ENCODE measurements at regions not wholly inside any gene's neighbourhood (a gene's known extent, or its start where the extent isn't known, plus 50 kb on each side); places are given as distances from the start of the nearest gene placed in this dataset.

DNA sequence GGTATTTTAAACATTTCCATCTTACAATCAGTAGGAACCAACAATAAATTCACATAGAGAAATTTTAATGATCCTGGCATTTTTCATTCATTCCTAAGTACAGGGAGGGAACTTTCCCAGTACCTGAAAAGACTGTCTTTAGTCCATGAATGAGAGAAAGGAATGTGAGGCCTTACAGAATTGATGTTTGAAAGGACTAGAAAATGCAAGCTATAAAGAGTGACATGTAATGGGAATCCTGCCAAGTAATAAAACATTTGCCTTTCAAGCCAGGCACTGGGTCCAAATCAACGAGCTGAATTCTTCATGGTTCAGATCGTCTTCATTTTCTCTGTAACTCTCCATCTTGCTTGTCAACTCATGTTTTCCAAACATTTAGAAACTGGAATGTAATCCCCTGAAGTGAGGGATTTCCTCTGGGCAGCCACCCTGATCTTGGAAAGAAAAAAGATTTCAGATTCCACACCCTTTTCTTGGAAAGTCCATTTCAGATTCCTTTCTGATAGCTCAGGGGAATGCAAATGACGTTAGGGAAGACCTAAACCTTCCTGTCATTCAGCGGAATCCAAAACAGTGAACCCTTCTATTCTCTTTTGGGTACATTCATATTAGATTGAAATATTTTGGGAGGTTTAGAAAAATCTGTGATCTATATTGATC is 315.8 kb downstream of the SH3GL2 start:
- DNase-seq = no peak

DNA sequence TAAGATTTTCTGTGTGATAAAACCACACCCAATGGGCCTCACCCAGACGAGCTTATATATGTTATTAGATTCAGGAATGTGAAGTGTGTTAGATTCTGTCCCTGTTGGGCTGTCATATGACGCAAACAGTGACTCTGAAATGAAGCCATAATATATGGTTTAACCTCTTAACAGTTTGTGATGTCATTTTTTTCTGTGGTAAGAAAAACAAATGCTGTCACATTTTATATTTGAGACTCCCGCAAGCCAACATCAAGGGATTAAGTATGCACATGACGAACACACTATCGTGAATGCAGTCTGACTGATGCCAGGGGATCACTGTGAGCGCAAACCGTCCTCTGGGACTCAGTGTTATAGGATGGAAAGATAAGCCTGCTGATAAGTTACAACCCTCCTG is 321.7 kb downstream of the SH3GL2 start:
- no peak for DNase-seq

DNA sequence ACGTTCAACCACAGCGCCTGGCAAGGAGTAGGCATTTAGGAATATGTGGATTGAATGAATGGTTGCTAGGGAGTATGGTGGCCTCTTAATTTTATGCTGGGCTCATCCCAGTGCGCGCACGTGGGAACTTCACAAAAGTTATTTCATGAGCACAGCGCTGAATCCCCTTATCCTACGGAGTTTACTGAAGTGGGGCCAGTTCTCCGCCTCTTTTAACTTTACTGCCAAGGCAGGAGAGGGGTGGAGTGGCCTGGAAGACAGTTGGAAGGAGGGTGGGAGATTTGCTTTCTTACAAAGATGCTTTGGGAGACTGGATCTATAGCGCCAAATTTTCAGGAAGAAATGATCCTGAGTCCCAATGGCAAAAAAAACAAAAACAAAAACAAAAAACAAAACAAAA is 326.5 kb downstream of the SH3GL2 start:
- DNase-seq = no peak

DNA sequence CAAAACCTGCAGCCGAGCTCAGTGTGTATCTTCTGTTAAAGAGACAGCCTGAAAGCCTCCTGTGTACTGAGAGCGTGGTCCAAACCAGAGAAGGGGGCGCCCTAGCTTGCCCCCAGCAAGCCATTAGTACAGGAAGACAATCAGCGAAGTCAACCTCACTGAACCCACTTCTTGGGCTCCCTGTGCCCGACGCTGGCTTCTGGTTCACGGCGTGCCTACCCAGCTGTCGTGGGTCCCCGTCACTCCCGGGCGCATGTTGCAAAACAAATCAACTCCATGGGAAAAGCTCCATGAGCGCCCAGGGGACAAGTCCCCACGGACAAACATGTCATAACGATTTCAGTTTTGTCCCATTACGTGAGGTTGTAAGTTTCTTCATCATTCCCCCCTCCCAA is 326.9 kb downstream of the SH3GL2 start:
- DNase-seq = no peak

DNA sequence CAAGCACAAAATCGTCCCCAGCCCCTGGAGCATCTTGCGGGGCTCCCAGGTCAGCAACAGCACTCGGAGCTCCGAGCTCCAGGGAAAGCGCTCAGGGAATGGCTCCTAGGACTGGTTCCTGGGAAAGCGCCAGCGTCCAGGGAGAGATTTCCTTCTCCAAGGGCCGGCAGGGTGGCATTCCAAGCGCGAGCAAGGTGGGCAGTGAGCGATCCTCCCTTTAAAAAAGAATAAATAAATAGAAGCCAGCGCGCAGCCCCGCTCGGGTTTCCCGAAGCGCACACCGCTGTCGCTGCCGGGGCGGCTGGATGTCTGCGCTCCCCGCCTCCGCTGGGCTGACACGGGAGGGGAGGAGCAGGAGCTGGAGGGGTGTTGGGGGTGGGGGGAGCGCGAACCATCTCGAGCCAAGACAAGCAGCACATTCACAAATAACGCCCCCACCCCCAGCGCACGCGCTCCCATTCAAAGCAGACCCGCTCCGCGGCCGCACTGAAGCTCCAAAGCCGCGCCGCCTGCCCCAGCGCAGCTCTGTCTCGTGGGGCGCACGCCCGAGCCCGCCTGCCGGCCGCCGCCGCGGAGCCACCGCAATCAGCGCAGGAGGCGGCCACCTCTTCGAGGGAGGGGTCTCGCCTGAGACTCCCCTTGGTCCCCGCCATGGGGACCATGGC is 327.4 kb downstream of the SH3GL2 start:
- DNase-seq = no peak

DNA sequence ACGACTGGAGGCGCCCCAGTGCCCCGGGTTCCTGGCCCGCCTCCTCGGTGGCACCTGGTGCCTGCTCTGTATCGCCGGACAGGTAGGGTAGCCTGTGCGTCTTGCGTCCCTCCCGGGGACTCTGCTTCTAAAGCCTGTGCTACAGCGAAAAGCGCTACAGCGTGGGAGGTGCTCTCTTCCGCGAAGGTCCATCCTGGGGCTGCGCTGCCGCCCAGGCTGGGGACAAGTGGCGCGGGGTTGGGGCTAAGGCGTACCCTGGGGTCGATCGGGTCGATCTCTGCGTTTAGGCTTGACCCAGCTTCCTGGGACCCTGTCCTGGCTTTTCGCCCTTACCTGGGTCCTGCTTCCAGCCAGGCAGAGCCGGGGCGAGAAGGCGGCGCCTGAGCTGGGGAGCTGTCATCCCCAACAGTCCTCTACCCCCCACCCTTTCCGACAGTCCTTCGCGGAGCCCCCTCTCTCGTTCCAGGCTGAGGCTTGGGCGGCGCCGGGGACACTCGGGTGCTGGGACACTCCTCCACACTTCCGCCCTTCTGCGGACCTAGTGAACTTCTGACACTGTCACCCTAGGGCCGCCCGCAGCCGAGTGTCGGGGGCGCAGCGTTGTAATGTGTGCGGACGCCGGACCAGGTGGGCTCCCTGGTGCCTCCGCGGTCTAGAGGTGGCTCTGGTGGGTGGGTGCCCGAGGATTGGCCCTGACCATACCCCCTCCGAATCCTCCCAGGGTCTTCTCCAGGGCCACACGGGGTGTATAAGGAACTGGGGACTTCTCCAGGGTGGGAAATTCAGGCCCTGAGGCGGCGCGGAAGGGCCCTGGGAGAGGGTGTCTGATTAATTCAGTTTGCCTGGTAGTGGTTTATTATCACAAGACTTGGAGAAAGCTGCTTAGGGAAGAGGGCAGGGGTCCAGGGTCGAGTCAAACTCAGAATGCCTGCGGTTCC is 328.2 kb downstream of the SH3GL2 start:
- no peak for DNase-seq

DNA sequence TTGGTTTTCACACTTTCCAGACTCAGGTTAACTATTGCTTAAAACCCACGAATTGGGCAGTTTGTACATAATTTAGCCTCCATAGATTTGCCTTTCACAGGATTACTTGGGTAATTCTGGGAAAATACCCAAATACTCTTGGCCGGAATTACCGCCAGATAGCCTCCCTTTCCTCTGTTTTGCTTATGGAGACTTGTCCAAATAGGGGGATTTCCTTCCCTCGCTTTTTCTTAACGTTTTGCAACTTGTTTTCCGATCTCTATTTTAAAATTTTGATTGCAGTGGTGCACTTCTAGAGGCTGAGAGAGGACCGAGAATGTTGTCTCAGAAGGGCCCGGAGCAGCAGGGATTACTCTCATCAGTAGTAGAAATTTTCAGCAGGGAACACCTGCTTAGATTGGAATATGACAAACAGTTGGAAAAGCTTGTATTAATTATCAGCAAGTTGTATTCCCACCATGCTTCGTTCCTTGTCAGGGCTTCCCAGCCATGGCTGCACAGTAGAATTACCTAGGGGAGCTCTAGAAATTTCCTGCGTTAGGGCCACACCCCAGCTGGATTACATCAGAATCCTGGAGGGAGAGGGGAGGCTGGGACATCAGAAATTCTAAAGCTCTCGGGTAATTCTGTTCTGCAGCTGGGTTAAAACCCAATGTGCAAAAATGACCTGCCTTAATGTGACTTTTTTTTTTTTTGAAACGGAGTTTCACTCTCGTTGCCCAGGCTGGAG is 329.1 kb downstream of the SH3GL2 start:
- DNase-seq = no peak

DNA sequence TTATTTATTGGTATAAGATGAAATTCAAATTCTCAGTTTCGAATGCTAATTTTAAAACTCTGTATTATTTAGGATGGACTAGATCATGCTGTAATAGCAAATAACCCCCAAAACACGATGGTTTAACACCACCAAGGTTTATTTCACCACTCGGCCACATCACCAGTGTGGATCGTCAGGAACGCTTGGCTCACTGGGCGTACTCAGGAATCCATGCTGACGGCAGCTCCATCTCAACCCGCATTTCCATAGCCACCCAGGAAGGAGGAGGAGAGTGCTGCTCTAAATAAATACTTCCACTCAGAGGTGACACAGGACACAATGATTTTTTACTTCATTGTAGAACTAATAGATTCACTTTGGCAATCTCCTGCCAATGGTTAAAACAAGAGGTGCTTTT is 347.4 kb downstream of the SH3GL2 start:
- DNase-seq = no peak

DNA sequence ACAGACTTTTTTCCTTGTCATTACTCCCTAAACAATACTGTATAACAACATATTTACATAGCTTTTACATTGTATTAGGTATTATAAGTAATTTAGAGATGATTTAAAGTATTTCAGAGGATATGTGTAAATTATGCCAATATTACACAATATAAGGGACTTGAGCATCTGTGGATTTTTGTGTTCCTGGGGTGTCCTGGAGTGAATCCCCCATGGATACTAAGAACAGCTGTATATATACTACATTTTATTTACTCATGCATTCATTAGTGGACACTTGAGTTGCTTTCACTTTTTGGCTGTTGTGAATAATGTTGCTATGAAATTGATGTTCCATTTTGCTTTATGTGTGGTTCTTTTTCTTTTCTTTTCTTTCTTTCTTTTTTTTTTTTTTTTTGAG is 348.8 kb downstream of the SH3GL2 start:
- no peak for DNase-seq

DNA sequence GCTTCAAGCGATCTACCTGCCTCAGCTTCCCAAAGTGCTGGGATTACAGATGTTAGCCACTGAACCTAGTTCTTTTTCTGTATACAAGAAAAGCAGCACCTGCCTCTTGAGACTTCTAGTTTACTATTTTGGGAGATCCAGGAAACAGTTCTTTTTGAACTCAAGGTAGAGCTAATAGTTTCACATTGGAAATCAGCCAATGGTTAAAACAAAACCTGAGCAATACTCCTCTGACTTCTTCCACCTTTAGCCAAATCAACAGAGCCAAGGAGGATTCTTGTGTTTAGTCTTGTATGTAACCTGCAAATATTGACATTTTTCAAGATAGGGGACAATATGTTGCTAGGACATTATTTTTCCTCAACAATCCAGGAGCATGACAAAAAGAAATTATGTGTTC is 349.4 kb downstream of the SH3GL2 start:
- DNase-seq = no peak

DNA sequence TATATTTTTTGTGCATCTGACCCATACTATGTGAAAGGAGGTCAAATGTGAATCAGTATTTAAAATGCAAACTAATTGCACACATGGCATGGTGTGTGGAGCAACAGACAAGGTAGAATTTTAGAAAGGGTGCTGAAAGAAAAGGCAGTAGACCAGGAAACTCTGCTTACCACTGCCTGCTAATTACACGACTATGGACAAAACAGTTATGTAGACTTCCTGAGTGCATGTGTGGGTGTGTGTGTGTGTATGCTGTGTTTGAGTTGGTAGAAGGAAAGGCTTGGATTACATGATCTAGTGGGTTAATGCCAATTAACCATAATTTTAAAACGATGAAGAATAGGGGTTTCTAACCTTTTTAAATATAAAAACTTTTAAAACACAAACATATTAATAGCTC is 349.9 kb downstream of the SH3GL2 start:
- DNase-seq = no peak

DNA sequence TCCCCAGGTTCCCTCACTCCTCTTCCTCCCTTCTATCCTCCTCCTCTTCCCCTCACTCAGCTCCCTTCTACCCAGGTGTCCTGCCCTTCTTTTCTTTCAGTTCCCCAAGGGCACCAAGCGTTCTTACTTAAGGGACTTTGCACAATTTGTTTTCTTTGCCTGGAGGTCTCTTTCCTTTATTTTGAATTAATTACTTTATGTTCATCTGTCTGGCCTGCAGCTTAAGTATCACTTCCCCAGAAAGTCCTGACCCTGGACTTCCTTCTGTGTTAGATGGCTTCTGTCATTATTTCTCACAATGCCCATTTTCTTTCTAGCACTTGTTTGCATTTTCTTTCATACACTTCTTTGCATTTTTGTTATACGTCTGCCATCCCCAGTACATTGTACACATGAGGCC is 350.6 kb downstream of the SH3GL2 start:
- no peak for DNase-seq

DNA sequence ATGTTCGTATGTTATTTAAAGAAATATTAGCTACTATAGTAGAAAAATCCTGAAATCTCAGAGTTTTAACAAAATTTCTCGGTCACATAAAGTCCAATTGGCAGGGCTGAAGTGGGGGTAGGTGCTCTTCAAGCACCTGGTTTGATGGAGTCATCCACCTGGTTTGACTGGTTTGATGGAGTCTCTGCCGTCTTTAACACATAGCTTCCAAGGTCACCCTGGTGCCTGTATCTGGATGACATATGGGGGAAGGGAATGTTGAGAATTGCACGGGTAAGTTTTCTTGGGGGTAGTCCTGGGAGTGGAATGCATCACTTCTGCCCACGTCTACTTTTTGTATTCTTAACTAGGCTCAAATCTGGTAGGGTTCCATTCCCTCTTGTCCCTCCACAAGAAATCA is 351.2 kb downstream of the SH3GL2 start:
- no peak for DNase-seq

DNA sequence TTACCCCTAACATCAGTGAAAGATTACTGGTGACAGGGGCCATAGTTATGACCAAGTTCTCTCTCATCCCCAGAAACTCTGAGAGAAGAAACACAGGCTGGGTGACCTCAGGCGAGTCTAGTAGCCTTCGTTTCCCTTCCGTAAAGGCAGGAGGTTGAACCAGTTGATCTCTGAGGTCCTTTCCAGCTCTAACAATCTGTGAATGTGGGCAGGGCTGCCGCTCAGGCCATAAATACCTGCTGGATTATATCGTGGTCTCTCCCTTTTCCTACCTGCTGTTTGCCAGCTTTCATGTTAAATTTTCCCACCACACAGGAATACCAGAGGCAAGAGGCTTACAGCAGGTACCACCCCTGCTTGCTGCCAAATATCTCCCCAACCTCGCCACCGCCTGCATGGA is 357.5 kb downstream of the SH3GL2 start:
- DNase-seq = no peak

DNA sequence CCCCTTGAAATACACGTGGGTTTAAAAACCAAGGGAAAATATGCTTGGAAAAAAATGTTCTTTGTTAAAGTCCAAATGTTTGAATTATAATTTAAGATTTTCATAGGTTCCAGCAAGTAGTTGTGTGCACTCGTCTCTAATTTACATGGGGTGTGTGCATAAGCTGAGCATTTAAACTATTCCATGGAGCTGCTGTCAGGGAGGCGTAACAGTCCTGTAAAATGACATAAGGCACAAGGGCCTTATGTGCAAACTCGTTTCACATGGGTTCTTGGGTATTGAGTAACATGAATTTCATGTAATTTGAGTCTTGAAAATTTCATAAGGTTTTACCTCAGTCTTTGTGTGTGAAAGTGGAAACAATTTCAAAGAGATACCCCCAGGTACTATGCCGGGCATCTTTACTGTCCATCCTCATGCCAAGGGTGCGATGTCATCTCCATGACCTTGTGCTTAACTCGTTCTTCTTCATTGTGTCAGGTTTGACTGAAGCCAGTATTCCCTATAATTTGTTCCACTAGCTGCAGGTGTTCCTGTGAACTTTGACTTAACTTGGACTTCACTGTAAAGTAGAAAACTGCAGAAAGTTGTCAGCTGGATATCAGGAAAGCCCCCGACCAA is 359.3 kb downstream of the SH3GL2 start:
- DNase-seq = no peak

DNA sequence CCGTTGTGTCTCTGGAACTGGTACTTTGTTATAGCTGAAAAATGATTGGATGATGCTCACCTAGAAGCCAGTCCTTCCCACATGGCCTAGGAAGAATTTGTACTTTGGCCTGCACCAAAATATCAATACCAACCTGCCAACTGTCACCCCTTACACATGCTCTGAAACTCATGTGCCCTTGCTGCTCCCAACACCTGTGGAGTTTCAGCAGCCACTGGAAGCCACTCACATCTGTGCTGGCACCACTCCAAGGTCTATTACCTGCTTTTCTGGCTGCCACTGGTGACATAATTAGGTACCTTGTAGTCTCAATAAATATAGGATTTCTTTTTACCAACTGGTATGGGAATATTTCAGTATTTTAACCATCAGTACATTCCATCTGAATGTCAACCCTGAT is 363.6 kb downstream of the SH3GL2 start:
- DNase-seq = no peak

DNA sequence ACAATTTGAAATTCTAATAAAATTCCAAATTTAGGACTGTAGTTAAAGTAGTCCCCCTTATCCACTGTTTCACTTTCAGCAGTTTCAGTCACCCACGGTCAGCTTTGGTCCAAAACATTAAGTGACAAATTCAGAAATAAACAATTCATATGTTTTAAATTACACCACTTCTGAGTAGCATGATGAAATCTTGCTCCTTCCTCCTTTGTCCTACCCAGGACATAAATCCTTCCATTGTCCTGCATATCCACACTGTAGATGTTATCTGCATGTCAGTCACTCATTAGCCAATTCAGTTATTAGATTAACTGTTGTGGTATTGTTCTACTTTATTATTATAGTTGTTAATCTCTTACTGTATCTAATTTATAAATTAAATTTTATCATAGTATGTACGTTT is 376.5 kb downstream of the SH3GL2 start:
- no peak for DNase-seq

DNA sequence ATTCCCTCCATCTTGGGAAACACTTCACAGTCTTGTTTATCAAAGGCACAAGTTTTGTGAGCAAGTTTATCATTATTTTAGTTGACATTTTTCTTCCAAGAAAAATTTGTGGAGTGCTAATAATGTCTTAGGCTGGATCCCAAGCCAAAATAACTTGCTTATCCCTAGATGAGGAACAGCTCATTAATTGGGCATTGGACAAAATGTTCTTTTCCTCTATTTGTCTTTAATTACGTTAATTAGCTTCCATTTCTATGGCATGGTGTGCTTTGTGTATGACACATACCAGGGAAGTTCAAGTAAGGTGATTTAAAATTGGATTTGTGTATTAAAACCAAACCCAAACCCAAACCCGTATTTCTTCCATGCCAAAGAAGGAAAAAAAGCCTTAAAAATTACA is 379.5 kb downstream of the SH3GL2 start:
- no peak for DNase-seq

DNA sequence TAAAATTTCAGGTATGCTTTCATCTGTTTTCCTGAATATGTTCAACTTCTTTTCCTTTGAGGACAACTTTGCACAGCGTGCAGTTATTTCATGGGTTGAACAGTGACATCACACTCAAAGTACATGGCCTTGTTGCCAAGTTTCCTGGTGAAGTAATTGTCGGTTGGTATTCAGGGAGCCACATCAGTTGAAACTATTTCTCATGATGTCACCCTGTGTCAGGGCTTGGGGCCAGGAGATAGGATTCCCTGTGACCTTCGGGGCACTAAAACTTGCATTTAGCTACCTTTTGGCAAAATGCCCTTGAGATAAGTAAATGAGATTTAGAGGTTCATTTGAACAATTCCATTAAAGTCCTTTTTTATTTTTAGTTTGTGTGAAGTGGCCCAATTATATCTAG is 383.9 kb downstream of the SH3GL2 start:
- no peak for DNase-seq

DNA sequence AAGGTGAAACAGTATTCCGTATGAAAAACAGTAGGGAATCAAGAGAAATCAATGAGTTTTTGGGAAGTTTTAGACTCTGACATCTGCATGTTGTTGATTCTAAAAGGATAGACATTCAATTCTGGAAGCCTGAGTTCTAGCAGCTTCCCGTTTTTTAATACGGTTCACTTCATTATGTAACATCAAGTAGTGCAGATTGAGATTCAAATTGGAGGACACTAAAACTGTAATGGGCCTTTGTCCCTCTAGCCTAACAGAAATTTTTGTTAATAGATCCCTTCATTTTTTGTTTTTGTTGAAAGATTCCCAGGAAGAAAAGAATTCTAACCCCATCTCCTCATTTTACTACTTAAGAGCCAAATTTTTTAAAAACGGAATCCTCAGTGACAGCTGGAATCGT is 384.6 kb downstream of the SH3GL2 start:
- no peak for DNase-seq

DNA sequence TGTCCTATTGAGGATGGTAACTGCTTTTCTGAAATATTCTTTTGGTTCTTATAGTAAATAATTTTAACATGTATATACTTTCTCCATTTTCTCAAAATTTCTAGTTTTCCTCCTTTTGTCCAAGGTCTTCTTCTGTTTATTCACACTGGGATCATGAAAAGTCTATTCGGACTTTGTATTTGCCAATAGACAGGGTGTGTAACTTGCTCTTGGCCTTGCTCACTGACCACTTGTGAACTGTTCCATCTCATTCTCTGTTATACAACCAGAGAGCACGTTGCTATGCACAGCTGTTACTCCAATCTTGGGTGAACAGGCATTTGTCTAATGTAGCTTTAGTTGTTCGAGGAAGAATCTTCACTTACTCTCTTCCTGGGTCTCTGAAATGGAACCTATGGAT is 388.9 kb downstream of the SH3GL2 start:
- no peak for DNase-seq

DNA sequence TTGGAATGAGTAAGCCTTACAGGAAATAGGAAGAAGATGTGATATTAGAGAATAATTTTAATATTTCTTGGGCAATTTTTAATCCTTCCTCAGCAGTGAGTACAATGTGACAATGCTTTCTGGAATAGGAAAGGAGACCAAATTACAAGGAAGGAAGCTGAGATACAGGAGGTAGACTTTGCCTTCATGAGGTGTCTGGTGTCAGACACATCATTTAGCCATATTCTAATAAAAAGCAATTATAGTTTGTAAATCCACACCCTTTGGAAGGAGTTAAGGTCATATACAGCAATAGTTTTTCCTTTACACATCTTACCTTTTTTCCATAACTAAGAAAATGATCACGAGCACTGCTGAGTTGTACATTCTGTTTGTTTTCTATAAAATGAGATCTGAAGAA is 390.4 kb downstream of the SH3GL2 start:
- DNase-seq = no peak

DNA sequence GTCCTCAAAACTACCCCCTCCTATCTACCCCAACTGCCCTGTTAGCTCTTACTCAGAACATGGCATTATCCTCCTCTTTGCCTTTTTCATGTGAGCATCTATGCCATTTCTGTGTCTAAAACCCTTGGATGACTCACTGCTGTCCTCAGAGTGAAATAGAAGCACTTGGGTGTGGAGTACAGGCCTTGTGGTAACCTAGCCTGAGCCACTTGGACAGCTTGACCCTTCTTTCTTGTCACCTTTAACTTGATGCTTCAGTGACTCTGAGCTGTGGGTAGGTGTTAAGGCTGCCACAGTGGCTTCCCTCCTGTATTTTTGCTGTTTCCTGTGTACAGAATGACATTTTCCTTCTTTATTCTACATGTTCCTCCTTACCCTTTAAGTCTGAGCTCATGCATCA is 391.4 kb downstream of the SH3GL2 start:
- no peak for DNase-seq
